KMS-11 (cell line): ENCODE measurements at regions not wholly inside any gene's neighbourhood (a gene's known extent, or its start where the extent isn't known, plus 50 kb on each side); places are given as distances from the start of the nearest gene placed in this dataset.

Experiments
- H2AFZ ChIP-seq: fragments of 200-600 bp; sonication (generic); 2 replicates; pipeline ENCODE4 v1.6.1; 2016; ENCODE audit warnings: antibody characterized with exemption, mixed run types, low read depth
- H3K27ac ChIP-seq: fragments of 200-600 bp; sonication (generic); 2 replicates; pipeline ENCODE4 v1.6.1; 2016; ENCODE audit warnings: mild to moderate bottlenecking, mixed run types
- H3K27me3 ChIP-seq: fragments of 200-600 bp; sonication (generic); 2 replicates; pipeline ENCODE4 v1.6.1; 2017; ENCODE audit warnings: mild to moderate bottlenecking, low read depth, mixed run types, moderate library complexity; ENCODE audit not compliant: insufficient read depth
- H3K36me3 ChIP-seq: fragments of 200-600 bp; sonication (generic); 2 replicates; pipeline ENCODE4 v1.6.1; 2017; ENCODE audit warnings: mild to moderate bottlenecking, mixed run types; ENCODE audit not compliant: insufficient read depth
- H3K4me1 ChIP-seq: fragments of 200-600 bp; sonication (generic); 2 replicates; pipeline ENCODE4 v1.6.1; 2016; ENCODE audit warnings: mild to moderate bottlenecking, low read depth, mixed run types; ENCODE audit not compliant: poor library complexity, severe bottlenecking
- H3K4me2 ChIP-seq: fragments of 200-600 bp; sonication (generic); 2 replicates; pipeline ENCODE4 v1.7.0; 2016; ENCODE audit warnings: mild to moderate bottlenecking, mixed run types
- H3K4me3 ChIP-seq: fragments of 200-600 bp; sonication (generic); IDR thresholded peaks from 2 replicates; pipeline ENCODE4 v1.6.1; 2017; ENCODE audit warnings: low read depth, low read length, mixed read lengths; ENCODE audit not compliant: insufficient read depth
- H3K79me2 ChIP-seq: fragments of 200-600 bp; sonication (generic); 2 replicates; pipeline ENCODE4 v1.6.1; 2016; ENCODE audit warnings: low read depth, mixed run types; ENCODE audit not compliant: insufficient read depth
- H3K9ac ChIP-seq: fragments of 200-600 bp; sonication (generic); 2 replicates; pipeline ENCODE4 v1.6.1; 2016; ENCODE audit warnings: mild to moderate bottlenecking, mixed run types
- H4K20me1 ChIP-seq: fragments of 200-600 bp; sonication (generic); 2 replicates; pipeline ENCODE4 v1.6.1; 2016; ENCODE audit warnings: mild to moderate bottlenecking, mixed run types; ENCODE audit not compliant: insufficient read depth
- TF ChIP-seq, protein P1 (sequence below): fragments of 200-600 bp; sonication (generic); conservative IDR thresholded peaks from 2 replicates; pipeline ENCODE4 v1.6.1; 2017; ENCODE audit warnings: low read depth, mild to moderate bottlenecking, antibody characterized with exemption, low read length, moderate library complexity, mixed read lengths

DNA sequence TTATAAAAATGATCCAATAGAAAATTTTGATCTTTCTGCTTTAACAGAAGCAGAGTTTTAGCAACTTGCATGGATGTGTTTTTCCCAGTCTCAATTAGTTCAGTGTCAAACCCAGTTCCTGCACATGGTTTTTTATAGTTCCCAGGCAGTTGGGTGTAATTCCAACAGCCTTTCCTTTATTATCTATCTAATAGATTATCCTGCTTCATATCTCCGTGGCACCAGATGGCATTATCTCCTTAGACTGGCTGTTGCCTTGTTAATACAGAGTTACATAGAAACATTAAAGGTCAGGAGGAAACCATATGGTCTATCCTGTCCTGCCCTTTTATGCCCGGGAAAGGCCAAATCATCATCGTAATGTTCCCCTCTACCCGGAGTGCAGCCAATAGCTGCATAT lies 400.9 kb upstream of the SMIM21 start:
- no peaks in the 10 kb centered on the region for H3K79me2 ChIP-seq
- TF ChIP-seq, protein P1, sequence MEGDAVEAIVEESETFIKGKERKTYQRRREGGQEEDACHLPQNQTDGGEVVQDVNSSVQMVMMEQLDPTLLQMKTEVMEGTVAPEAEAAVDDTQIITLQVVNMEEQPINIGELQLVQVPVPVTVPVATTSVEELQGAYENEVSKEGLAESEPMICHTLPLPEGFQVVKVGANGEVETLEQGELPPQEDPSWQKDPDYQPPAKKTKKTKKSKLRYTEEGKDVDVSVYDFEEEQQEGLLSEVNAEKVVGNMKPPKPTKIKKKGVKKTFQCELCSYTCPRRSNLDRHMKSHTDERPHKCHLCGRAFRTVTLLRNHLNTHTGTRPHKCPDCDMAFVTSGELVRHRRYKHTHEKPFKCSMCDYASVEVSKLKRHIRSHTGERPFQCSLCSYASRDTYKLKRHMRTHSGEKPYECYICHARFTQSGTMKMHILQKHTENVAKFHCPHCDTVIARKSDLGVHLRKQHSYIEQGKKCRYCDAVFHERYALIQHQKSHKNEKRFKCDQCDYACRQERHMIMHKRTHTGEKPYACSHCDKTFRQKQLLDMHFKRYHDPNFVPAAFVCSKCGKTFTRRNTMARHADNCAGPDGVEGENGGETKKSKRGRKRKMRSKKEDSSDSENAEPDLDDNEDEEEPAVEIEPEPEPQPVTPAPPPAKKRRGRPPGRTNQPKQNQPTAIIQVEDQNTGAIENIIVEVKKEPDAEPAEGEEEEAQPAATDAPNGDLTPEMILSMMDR: no peak

GRCh38 chr18:75827751-75828287 lies 400.3 kb upstream of the SMIM21 start:
- Histone ChIP-seq H2AFZ (no peak overlapping the region), H3K27ac (no peak overlapping the region), H3K79me2 (no peaks in the 10 kb centered on the region), H3K36me3 (no peaks in the 10 kb centered on the region), H3K4me2 (no peak overlapping the region), H3K4me1 (no peaks in the 10 kb centered on the region), H3K27me3 (no peaks in the 10 kb centered on the region), H3K9ac (no peak overlapping the region), H3K4me3 (no peak overlapping the region), H4K20me1 (no peaks in the 10 kb centered on the region)
- TF ChIP-seq, protein P1: no peak

More for the DNA sequence above, 400.9 kb upstream of the SMIM21 start:
- H3K4me2 ChIP-seq: no peak overlapping the region
- H3K9ac ChIP-seq: no peak overlapping the region
- no peaks in the 10 kb centered on the region for H3K4me1 ChIP-seq
- H3K36me3 ChIP-seq: no peaks in the 10 kb centered on the region
- no peak overlapping the region for H3K27ac ChIP-seq
- no peak overlapping the region for H3K4me3 ChIP-seq
- no peaks in the 10 kb centered on the region for H4K20me1 ChIP-seq
- H2AFZ ChIP-seq: no peak overlapping the region
- H3K27me3 ChIP-seq: no peaks in the 10 kb centered on the region

DNA sequence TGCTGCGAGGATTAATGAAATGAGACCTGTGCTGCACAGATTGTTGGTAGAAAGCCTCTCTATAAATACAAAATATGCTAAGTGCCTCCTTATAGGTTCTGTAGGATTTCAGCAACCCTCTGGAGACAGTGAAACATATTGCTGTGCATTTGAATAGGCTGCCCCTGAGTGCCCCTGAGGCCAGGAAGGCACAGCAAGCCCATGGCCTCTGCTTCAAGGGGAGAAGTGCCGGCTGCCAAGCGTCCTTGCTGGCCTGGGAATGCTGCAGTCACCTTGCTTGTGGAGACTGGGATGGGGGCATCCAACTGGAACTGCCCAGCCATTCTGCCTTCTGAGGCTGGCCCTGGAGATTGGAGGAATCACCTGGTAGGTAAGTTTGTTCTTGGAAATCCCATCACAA lies 397.2 kb upstream of the SMIM21 start:
- Histone ChIP-seq H2AFZ (no peak overlapping the region), H3K79me2 (no peaks in the 10 kb centered on the region), H4K20me1 (no peaks in the 10 kb centered on the region), H3K4me3 (no peak overlapping the region), H3K4me1 (no peaks in the 10 kb centered on the region), H3K4me2 (no peak overlapping the region), H3K27me3 (no peaks in the 10 kb centered on the region), H3K9ac (no peak overlapping the region), H3K27ac (no peak overlapping the region), H3K36me3 (no peaks in the 10 kb centered on the region)
- TF ChIP-seq, protein P1: no peak

DNA sequence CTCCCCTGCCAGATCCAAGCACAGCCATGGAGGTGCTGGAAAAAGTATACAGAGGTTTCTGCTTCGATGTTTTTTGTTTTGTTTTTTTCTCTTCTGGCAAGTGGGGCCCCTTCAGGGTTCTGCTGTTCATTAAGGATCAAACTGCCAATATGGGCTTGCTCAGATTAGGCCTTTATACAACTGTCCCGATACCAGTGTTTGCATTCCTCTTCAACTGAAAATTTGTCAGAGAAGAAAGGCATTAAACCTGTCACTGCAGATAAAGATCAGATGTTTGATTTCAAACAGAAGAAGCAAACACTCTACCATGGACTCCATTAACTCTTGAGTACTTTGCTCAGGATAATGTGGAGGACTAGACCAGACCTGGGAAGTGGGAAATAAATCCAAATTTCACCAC lies 396.0 kb upstream of the SMIM21 start:
- H3K4me1 ChIP-seq: no peaks in the 10 kb centered on the region
- no peak overlapping the region for H2AFZ ChIP-seq
- no peaks in the 10 kb centered on the region for H4K20me1 ChIP-seq
- H3K4me3 ChIP-seq: no peak overlapping the region
- no peaks in the 10 kb centered on the region for H3K27me3 ChIP-seq
- H3K79me2 ChIP-seq: no peaks in the 10 kb centered on the region
- TF ChIP-seq, protein P1: no peak
- H3K9ac ChIP-seq: no peak overlapping the region
- no peak overlapping the region for H3K27ac ChIP-seq
- H3K36me3 ChIP-seq: no peaks in the 10 kb centered on the region
- no peak overlapping the region for H3K4me2 ChIP-seq
